Osteoblast (primary cell): ENCODE measurements at regions not wholly inside any gene's neighbourhood (a gene's known extent, or its start where the extent isn't known, plus 50 kb on each side); places are given as distances from the start of the nearest gene placed in this dataset.

ENCODE experiments used
- DNase-seq: peaks from one replicate; pipeline ENCODE4 v3.0.0; 2011; ENCODE audit warnings: low spot score, mixed read lengths; ENCODE audit not compliant: insufficient read length; ENCODE audit errors: missing footprints
- H2AFZ ChIP-seq: 2 replicates; pipeline ENCODE4 v1.6.0; 2011; ENCODE audit warnings: mild to moderate bottlenecking, low read length
- H3K27ac ChIP-seq: 2 replicates; pipeline ENCODE4 v1.5.1; 2011; ENCODE audit warnings: mild to moderate bottlenecking, low read depth, low read length, moderate library complexity
- H3K27me3 ChIP-seq: 2 replicates; pipeline ENCODE4 v1.6.0; 2012; ENCODE audit warnings: mild to moderate bottlenecking, control low read depth, inconsistent platforms, low read length, moderate library complexity; ENCODE audit not compliant: insufficient read depth
- H3K36me3 ChIP-seq: 2 replicates; pipeline ENCODE4 v1.5.1; 2011; ENCODE audit warnings: mild to moderate bottlenecking, low read length, control low read depth, moderate library complexity; ENCODE audit not compliant: insufficient read depth
- H3K4me1 ChIP-seq: 2 replicates; pipeline ENCODE4 v1.5.1; 2011; ENCODE audit warnings: mild to moderate bottlenecking, low read length, control low read depth, moderate library complexity; ENCODE audit not compliant: insufficient read depth
- H3K4me2 ChIP-seq: 2 replicates; pipeline ENCODE4 v1.6.0; 2011; ENCODE audit warnings: mild to moderate bottlenecking, low read length; ENCODE audit not compliant: insufficient read depth
- H3K4me3 ChIP-seq: fragments of 200-600 bp; sonication (generic); 3 replicates; pipeline ENCODE4 v1.5.1; 2012; ENCODE audit warnings: mild to moderate bottlenecking, low read length, inconsistent platforms; ENCODE audit not compliant: insufficient read depth
- H3K79me2 ChIP-seq: 2 replicates; pipeline ENCODE4 v1.6.0; 2012; ENCODE audit warnings: mild to moderate bottlenecking, low read length, control low read depth, inconsistent platforms; ENCODE audit not compliant: insufficient read depth
- H3K9me3 ChIP-seq: 2 replicates; pipeline ENCODE4 v1.5.1; 2011; ENCODE audit warnings: low read depth, low read length, control low read depth
- H4K20me1 ChIP-seq: 2 replicates; pipeline ENCODE4 v1.6.0; 2012; ENCODE audit warnings: mild to moderate bottlenecking, low read length, control low read depth; ENCODE audit not compliant: insufficient read depth
- CTCF ChIP-seq: IDR thresholded peaks from 2 replicates; pipeline ENCODE4 v1.5.1; 2011; ENCODE audit warnings: mild to moderate bottlenecking, low read depth, low read length, moderate library complexity; ENCODE audit errors: extremely low read depth

- H3K9me3 ChIP-seq, result no peaks in the 10 kb centered on the region
- peak overlapping the region; percentile 90 for H3K27ac ChIP-seq
- H3K79me2 ChIP-seq, result no peaks in the 10 kb centered on the region
These were observed 223.8 kb upstream of the SMLR1 start for GRCh38 chr6:130603391-130603790.

GRCh38 chr6:130604841-130605399 is 222.3 kb upstream of the SMLR1 start:
- H4K20me1 ChIP-seq, result no peaks in the 10 kb centered on the region
- no peak for DNase-seq
- no peaks in the 10 kb centered on the region for H3K27me3 ChIP-seq
- no peak overlapping the region for H3K4me2 ChIP-seq
- TF ChIP-seq CTCF, result no peak
- no peak overlapping the region for H3K27ac ChIP-seq
- H3K4me3 ChIP-seq, result no peak overlapping the region
- peak overlapping the region; percentile 24 for H2AFZ ChIP-seq
- H3K4me1 ChIP-seq, result peaks cover 35% of the 10 kb centered on the region
- no peaks in the 10 kb centered on the region for H3K9me3 ChIP-seq
- H3K79me2 ChIP-seq, result no peaks in the 10 kb centered on the region
- no peaks in the 10 kb centered on the region for H3K36me3 ChIP-seq

More at GRCh38 chr6:130603391-130603790, 223.8 kb upstream of the SMLR1 start:
- no peaks in the 10 kb centered on the region for H4K20me1 ChIP-seq
- H2AFZ ChIP-seq, result no peak overlapping the region
- no peak overlapping the region for H3K4me2 ChIP-seq
- TF ChIP-seq CTCF, result no peak
- no peak for DNase-seq
- H3K4me3 ChIP-seq, result no peak overlapping the region
- no peaks in the 10 kb centered on the region for H3K36me3 ChIP-seq
- peaks cover 38% of the 10 kb centered on the region for H3K4me1 ChIP-seq
- H3K27me3 ChIP-seq, result no peaks in the 10 kb centered on the region

- no peaks in the 10 kb centered on the region for H3K9me3 ChIP-seq
These were observed 216.9 kb upstream of the SMLR1 start for GRCh38 chr6:130610303-130610702.

GRCh38 chr6:130611366-130611765 is 215.8 kb upstream of the SMLR1 start:
- TF ChIP-seq CTCF, result no peak
- H3K27me3 ChIP-seq, result no peaks in the 10 kb centered on the region
- H4K20me1 ChIP-seq, result no peaks in the 10 kb centered on the region
- H3K79me2 ChIP-seq, result no peaks in the 10 kb centered on the region
- no peak for DNase-seq
- H3K4me2 ChIP-seq, result no peak overlapping the region
- no peaks in the 10 kb centered on the region for H3K36me3 ChIP-seq
- no peak overlapping the region for H2AFZ ChIP-seq
- no peak overlapping the region for H3K27ac ChIP-seq
- H3K4me1 ChIP-seq, result no peaks in the 10 kb centered on the region
- H3K4me3 ChIP-seq, result no peak overlapping the region
- H3K9me3 ChIP-seq, result no peaks in the 10 kb centered on the region

More at GRCh38 chr6:130610303-130610702, 216.9 kb upstream of the SMLR1 start:
- no peak for TF ChIP-seq CTCF
- Histone ChIP-seq H3K79me2 (no peaks in the 10 kb centered on the region), H3K4me3 (no peak overlapping the region), H3K36me3 (no peaks in the 10 kb centered on the region), H3K27me3 (no peaks in the 10 kb centered on the region), H3K27ac (no peak overlapping the region), H4K20me1 (no peaks in the 10 kb centered on the region), H2AFZ (no peak overlapping the region), H3K4me1 (no peaks in the 10 kb centered on the region), H3K4me2 (no peak overlapping the region)
- no peak for DNase-seq
